ENCODE measurements at regions not wholly inside any gene's neighbourhood (a gene's known extent, or its start where the extent isn't known, plus 50 kb on each side); places are given as distances from the start of the nearest gene placed in this dataset.

- TF ChIP-seq, protein P1, sequence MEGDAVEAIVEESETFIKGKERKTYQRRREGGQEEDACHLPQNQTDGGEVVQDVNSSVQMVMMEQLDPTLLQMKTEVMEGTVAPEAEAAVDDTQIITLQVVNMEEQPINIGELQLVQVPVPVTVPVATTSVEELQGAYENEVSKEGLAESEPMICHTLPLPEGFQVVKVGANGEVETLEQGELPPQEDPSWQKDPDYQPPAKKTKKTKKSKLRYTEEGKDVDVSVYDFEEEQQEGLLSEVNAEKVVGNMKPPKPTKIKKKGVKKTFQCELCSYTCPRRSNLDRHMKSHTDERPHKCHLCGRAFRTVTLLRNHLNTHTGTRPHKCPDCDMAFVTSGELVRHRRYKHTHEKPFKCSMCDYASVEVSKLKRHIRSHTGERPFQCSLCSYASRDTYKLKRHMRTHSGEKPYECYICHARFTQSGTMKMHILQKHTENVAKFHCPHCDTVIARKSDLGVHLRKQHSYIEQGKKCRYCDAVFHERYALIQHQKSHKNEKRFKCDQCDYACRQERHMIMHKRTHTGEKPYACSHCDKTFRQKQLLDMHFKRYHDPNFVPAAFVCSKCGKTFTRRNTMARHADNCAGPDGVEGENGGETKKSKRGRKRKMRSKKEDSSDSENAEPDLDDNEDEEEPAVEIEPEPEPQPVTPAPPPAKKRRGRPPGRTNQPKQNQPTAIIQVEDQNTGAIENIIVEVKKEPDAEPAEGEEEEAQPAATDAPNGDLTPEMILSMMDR (IDR thresholded peaks at IDR 0.05): no peak
- TF ChIP-seq POLR2A (IDR thresholded peaks at IDR 0.05) (no peak), POLR2AphosphoS5 (IDR thresholded peaks at IDR 0.05) (no peak)
Measured at GRCh38 chr11:71063129-71063528, 189.2 kb downstream of the SHANK2 start.

Measured in gastroesophageal sphincter (tissue), 3 donors.